Liver (tissue), 7 donors: ENCODE measurements at regions not wholly inside any gene's neighbourhood (a gene's known extent, or its start where the extent isn't known, plus 50 kb on each side); places are given as distances from the start of the nearest gene placed in this dataset.

Experiments
- DNase-seq: peaks from one replicate; pipeline ENCODE4 v3.0.0-alpha.2; 2017; ENCODE audit warnings: low spot score
- H3K27ac ChIP-seq, 2 donors: one replicate each; pipeline ENCODE4 v1.7.0; 2013; ENCODE audit warnings: inconsistent platforms in 2 of 2, low read length in 2 of 2, control low read depth in 1 of 2, low read depth in 1 of 2, mild to moderate bottlenecking in 1 of 2
- H3K27me3 ChIP-seq, 4 donors: one replicate each; pipeline versions ENCODE4 v1.6.1 to v1.7.0; 2013; ENCODE audit warnings: low read length in 3 of 4, inconsistent platforms in 1 of 4, mild to moderate bottlenecking in 1 of 4, moderate library complexity in 1 of 4; ENCODE audit not compliant: control insufficient read depth in 4 of 4, insufficient read depth in 4 of 4
- H3K36me3 ChIP-seq, 4 donors: one replicate each; pipeline versions ENCODE4 v1.6.1 to v1.7.0; 2013; ENCODE audit warnings: low read length in 3 of 4, mild to moderate bottlenecking in 3 of 4, low read depth in 1 of 4, moderate library complexity in 1 of 4; ENCODE audit not compliant: control insufficient read depth in 4 of 4, insufficient read depth in 3 of 4
- H3K4me1 ChIP-seq, 4 donors: one replicate each; pipeline versions ENCODE4 v1.6.1 to v1.7.0; 2013; ENCODE audit warnings: low read length in 3 of 4, mild to moderate bottlenecking in 3 of 4, moderate library complexity in 1 of 4; ENCODE audit not compliant: control insufficient read depth in 4 of 4, insufficient read depth in 4 of 4
- H3K4me3 ChIP-seq, 3 donors: one replicate each; pipeline versions ENCODE4 v1.6.1 to v1.7.0; 2013; ENCODE audit warnings: low read length in 3 of 3, control low read depth in 1 of 3, low read depth in 1 of 3, mild to moderate bottlenecking in 1 of 3
- H3K9ac ChIP-seq, 2 donors: one replicate each; pipeline ENCODE4 v1.7.0; 2013; ENCODE audit warnings: low read length in 2 of 2, mild to moderate bottlenecking in 2 of 2, moderate library complexity in 2 of 2, control low read depth in 1 of 2, low read depth in 1 of 2
- H3K9me3 ChIP-seq, 4 donors: one replicate each; pipeline versions ENCODE4 v1.6.1 to v1.7.0; 2013; ENCODE audit warnings: low read length in 3 of 4; ENCODE audit not compliant: control insufficient read depth in 4 of 4
- ATF3 ChIP-seq: IDR thresholded peaks from 2 replicates; pipeline ENCODE4 v1.6.1; 2016; ENCODE audit warnings: antibody characterized with exemption
- EGR1 ChIP-seq, 2 donors: IDR thresholded peaks; 2 replicates each; pipeline ENCODE4 v1.6.1; 2016 to 2018; ENCODE audit warnings: antibody characterized with exemption in 2 of 2, low read depth in 2 of 2
- FOXA1 ChIP-seq: IDR thresholded peaks from 2 replicates; pipeline ENCODE4 v1.6.1; 2016; ENCODE audit warnings: antibody characterized with exemption
- FOXA2 ChIP-seq: IDR thresholded peaks from 2 replicates; pipeline ENCODE4 v1.6.1; 2016; ENCODE audit warnings: antibody characterized with exemption
- GABPA ChIP-seq, 2 donors: IDR thresholded peaks in 1 of 2; conservative IDR thresholded peaks in 1 of 2; 2 replicates each; pipeline ENCODE4 v1.6.1; 2016; ENCODE audit warnings: antibody characterized with exemption in 2 of 2, mild to moderate bottlenecking in 1 of 2, moderate library complexity in 1 of 2
- HNF4A ChIP-seq, 2 donors: conservative IDR thresholded peaks; 2 replicates each; pipeline ENCODE4 v1.6.1; 2016; ENCODE audit warnings: antibody characterized with exemption in 2 of 2, mild to moderate bottlenecking in 2 of 2
- HNF4G ChIP-seq: IDR thresholded peaks from 2 replicates; pipeline ENCODE4 v1.6.1; 2016; ENCODE audit warnings: antibody characterized with exemption
- JUND ChIP-seq, 2 donors: IDR thresholded peaks; 2 replicates each; pipeline ENCODE4 v1.6.1; 2016; ENCODE audit warnings: antibody characterized with exemption in 2 of 2
- MAX ChIP-seq: IDR thresholded peaks from 2 replicates; pipeline ENCODE4 v1.6.1; 2016; ENCODE audit warnings: antibody characterized with exemption
- NR2F2 ChIP-seq: IDR thresholded peaks from 2 replicates; pipeline ENCODE4 v1.6.1; 2016; ENCODE audit warnings: antibody characterized with exemption
- REST ChIP-seq: IDR thresholded peaks from 2 replicates; pipeline ENCODE4 v1.6.1; 2016; ENCODE audit warnings: antibody characterized with exemption, mild to moderate bottlenecking
- SP1 ChIP-seq: IDR thresholded peaks from 2 replicates; pipeline ENCODE4 v1.6.1; 2018; ENCODE audit warnings: antibody characterized with exemption, mild to moderate bottlenecking
- TAF1 ChIP-seq: conservative IDR thresholded peaks from 2 replicates; pipeline ENCODE4 v1.6.1; 2016; ENCODE audit warnings: antibody characterized with exemption, mild to moderate bottlenecking
- YY1 ChIP-seq: IDR thresholded peaks from 2 replicates; pipeline ENCODE4 v1.6.1; 2016; ENCODE audit warnings: antibody characterized with exemption, mild to moderate bottlenecking
- ZBTB33 ChIP-seq: IDR thresholded peaks from 2 replicates; pipeline ENCODE4 v1.6.1; 2016; ENCODE audit warnings: antibody characterized with exemption
- WGBS: extraction: QIAGEN DNeasy Blood & Tissue Kit; methylation state at CpG from one replicate; pipeline ENCODE4 v1.1.7; 2013; 5-methylcytosine and 5-hydroxymethylcytosine counted together
- donor health status: healthy.
- donor health status: healthy.
- donor health status: healthy.
- donor health status: healthy.

GRCh38 chr3:82129221-82129801 is 367.9 kb upstream of the GBE1 start:
- H3K9me3 ChIP-seq: no peaks in the 10 kb centered on the region
- H3K9ac ChIP-seq: no peak overlapping the region
- H3K4me3 ChIP-seq: no peak overlapping the region
- 83% methylated on average over 2 of the region's 2 CpGs for WGBS
- no peak overlapping the region for H3K27ac ChIP-seq
- H3K36me3 ChIP-seq: no peaks in the 10 kb centered on the region
- no peak for DNase-seq
- TF ChIP-seq ZBTB33: no peak
- TF ChIP-seq TAF1: no peak
- no peak for TF ChIP-seq REST
- no peak for TF ChIP-seq SP1
- TF ChIP-seq HNF4G: no peak
- TF ChIP-seq FOXA1: no peak
- TF ChIP-seq MAX: no peak
- no peak for TF ChIP-seq FOXA2
- H3K27me3 ChIP-seq: no peaks in the 10 kb centered on the region
- H3K4me1 ChIP-seq: peaks cover 0 to 9% (median 7%) of the 10 kb centered on the region in 4 donors

GRCh38 chr3:82128271-82128670 is 366.8 kb upstream of the GBE1 start:
- Histone ChIP-seq H3K27ac (no peak overlapping the region), H3K4me3 (no peak overlapping the region), H3K9ac (no peak overlapping the region), H3K27me3 (no peaks in the 10 kb centered on the region), H3K36me3 (no peaks in the 10 kb centered on the region), H3K4me1 (peaks cover 0 to 9% (median 7%) of the 10 kb centered on the region in 4 donors), H3K9me3 (no peaks in the 10 kb centered on the region)
- TF ChIP-seq TAF1 (no peak), ATF3 (no peak), JUND (IDR thresholded peaks at IDR 0.05) (no peak), REST (no peak), EGR1 (IDR thresholded peaks at IDR 0.05; ENCODE audit: low read depth in 2 of 2) (no peak), FOXA1 (no peak), HNF4G (no peak), FOXA2 (no peak), SP1 (no peak), YY1 (no peak), MAX (no peak), GABPA (IDR thresholded peaks at IDR 0.05 in 1 of 2, conservative IDR thresholded peaks at IDR 0.05 in 1 of 2) (no peak), ZBTB33 (no peak), NR2F2 (no peak), HNF4A (conservative IDR thresholded peaks at IDR 0.05) (no peak)
- 82% methylated on average over 4 of the region's 4 CpGs for WGBS
- DNase-seq: no peak
